ENCODE measurements at regions not wholly inside any gene's neighbourhood (a gene's known extent, or its start where the extent isn't known, plus 50 kb on each side); places are given as distances from the start of the nearest gene placed in this dataset.
"Not testable (repeated sequence)": the region's sequence is repeated elsewhere in the genome, so short reads cannot be mapped to it uniquely, and the experiment has no call there.

DNA sequence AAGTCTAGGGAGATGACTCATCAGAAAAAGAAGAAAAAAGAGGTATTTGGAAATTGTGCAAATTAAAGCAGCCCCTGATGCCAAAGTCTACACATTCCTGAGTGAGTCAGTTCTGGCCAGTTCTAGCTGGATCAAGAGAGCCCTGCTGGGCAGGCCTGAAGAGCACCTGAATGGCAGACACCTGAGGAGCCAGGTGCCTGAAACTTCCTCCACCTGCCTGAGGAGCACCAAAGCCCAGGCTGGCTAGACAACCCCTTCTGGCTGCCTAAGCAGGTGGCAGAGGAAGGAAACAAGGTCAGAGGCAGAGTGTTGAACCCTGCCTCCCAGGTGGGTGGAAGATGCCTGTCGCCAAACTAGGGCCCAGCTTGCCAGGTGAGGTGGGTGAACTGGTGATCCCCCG lies 101.0 kb downstream of the LIMS4 start:
- TF ChIP-seq, protein P1, sequence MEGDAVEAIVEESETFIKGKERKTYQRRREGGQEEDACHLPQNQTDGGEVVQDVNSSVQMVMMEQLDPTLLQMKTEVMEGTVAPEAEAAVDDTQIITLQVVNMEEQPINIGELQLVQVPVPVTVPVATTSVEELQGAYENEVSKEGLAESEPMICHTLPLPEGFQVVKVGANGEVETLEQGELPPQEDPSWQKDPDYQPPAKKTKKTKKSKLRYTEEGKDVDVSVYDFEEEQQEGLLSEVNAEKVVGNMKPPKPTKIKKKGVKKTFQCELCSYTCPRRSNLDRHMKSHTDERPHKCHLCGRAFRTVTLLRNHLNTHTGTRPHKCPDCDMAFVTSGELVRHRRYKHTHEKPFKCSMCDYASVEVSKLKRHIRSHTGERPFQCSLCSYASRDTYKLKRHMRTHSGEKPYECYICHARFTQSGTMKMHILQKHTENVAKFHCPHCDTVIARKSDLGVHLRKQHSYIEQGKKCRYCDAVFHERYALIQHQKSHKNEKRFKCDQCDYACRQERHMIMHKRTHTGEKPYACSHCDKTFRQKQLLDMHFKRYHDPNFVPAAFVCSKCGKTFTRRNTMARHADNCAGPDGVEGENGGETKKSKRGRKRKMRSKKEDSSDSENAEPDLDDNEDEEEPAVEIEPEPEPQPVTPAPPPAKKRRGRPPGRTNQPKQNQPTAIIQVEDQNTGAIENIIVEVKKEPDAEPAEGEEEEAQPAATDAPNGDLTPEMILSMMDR (IDR thresholded peaks at IDR 0.05) = not testable (repeated sequence)
- not testable (repeated sequence) for TF ChIP-seq EP300, POLR2AphosphoS5, POLR2A (IDR thresholded peaks at IDR 0.05)

Measured in suprapubic skin (tissue), 4 donors.